GM19240 (cell line): ENCODE measurements at regions not wholly inside any gene's neighbourhood (a gene's known extent, or its start where the extent isn't known, plus 50 kb on each side); places are given as distances from the start of the nearest gene placed in this dataset.
"Not testable (repeated sequence)": the region's sequence is repeated elsewhere in the genome, so short reads cannot be mapped to it uniquely, and the experiment has no call there.

Source experiments
- DNase-seq: peaks from one replicate; pipeline ENCODE4 v3.0.0; 2011; ENCODE audit warnings: low spot score; ENCODE audit not compliant: insufficient read length

GRCh38 chr5:2385818-2386217, 365.7 kb downstream of the IRX2 start:
- DNase-seq, result no peak

DNA sequence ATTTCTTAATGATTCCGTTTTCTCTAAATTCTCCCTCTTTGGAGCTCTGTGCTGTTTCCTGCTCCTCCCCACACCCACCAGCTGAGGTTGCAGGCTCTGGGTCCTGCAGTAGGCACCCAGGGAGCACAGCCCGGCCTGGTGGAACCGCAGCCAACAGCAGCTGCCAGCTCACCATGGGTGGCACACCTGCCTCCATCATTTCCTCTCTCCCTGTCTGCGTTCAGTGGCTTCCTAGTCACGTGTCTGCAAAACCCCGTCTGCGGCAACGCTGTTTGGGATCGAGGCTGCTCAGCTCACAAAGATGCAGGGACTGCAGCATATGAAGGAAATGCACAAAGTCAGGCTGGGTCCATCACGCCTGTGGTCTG, 367.8 kb downstream of the IRX2 start:
- no peak for DNase-seq

DNA sequence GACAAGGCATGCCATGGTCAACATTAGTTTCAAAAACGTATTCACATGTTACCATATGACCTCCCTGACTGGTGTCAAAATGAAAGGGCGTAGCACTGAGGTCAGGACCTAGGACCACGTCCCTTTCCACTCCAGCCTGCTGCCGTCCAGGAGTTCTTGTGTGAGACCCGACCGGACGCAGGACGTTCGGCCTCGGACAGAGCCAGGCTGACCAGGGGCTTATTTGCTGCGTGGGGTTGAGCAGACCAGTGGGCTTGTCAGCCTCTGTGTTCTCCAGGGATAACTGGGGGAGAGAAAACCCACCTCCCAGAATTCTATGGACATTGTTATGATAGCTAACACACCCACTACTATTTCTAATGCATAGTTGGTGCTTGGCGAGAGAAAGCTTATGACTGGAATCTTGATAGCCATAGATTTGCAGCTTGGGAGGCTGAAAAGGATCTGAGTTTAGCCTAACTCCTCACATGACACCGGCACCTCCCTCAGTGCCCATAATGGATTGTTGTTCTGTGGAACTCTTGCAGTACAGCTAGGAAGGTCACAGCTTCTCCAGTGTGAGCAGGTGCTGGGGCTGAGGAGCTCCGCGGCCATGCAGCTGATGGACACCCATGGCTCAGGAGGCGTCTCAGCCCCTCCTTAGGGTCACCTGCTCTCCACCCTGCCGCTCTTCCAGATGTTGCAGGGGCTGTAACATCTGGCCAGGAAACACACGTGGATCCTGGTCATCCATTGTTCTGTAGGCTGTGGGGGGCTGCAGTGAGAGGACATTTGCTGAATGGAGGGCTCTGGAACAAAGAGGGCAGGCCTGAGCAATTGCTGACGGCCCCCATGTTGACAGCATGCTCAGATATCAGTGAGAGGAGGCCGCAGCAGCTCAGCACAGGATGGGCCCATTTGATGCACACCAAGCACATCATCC, 368.4 kb downstream of the IRX2 start:
- DNase-seq, result no peak

GRCh38 chr5:2381861-2382260, 369.6 kb downstream of the IRX2 start:
- no peak for DNase-seq

DNA sequence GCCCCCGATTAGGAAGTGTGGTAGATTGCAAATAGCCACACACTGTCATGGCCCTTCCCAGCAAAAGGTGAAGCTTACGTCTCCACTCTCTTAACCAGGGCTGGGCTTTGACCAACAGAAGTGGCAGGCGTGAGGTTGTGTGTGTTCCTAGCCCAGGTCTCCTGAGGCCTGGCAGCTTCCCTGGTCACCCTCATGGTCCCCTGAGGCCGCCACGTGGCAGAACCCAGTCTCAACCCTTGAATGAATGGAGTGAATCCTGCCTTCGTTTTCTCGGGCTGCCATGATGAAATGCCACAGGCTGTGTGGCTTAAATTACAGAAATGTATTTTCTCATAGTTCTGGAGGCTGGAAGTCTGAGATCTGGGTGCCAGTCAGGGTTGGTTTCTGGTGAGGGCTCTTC, 370.4 kb downstream of the IRX2 start:
- DNase-seq, result no peak

GRCh38 chr5:2378976-2379375, 372.5 kb downstream of the IRX2 start:
- no peak for DNase-seq

GRCh38 chr5:2378108-2378507, 373.4 kb downstream of the IRX2 start:
- no peak for DNase-seq

GRCh38 chr5:2376486-2376885, 375.0 kb downstream of the IRX2 start:
- no peak for DNase-seq

GRCh38 chr5:2375757-2376250, 375.7 kb downstream of the IRX2 start:
- DNase-seq, result no peak

DNA sequence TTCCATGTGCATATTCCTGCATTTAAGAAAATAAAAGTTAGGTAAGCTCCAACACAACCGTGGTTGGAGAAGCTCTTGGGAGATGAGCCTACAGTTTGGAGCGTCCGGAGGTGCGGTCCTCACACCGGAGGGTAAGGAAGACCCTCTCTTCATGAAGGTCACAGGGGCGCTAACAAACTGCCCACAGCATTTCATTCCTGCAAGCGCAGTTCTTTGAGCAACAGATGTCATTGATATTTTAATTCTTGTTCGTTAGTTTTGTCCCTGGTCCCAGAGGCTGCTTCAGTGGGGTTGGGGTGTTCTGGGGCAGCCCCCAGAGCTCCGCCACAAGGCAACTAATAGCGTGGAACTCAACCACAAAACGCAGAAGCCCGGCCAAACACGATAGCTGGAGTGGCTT, 376.2 kb downstream of the IRX2 start:
- no peak for DNase-seq

- DNase-seq, result no peak
Measured at GRCh38 chr5:2374703-2375102, 376.8 kb downstream of the IRX2 start.

- no peak for DNase-seq
Measured at GRCh38 chr5:2373631-2374030, 377.8 kb downstream of the IRX2 start.

GRCh38 chr5:2371419-2371710, 380.1 kb downstream of the IRX2 start:
- DNase-seq, result no peak

DNA sequence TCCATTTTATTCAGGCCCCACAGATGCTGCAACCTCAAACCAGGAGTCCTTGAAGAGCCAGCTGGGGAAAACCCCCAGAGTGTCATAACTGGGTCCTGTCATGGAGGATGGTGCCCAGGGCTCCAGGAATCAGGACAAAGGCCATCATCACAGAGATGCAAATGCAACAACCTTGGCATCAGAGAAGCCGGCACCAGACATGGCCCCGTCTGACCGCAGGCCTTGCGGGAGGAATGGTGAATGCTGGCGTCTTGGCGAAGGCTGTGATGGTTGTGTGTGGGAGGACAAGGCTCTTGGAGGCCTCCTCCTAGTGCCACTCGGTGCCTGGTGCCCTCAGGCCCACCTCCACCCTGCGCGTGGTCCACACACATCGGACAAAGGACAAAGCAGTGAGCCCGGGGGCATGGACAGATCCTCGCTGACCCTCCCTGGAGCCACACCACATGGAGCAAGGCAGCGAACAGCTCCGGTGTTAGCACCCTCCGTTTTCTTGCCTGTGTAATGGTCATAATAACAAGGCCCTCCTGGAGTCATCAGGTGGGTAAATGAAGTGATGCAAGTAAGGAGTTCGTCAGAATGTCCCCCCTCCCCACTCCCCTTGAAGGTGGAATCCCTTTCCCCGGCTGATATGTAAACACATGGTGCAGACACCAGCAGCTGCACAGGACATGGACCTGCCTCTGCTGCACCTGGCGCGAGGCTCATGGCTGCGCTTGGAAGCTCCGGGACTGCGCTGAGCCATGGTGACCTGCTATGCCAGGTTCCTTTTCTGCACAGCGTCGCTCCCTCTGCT, 380.7 kb downstream of the IRX2 start:
- no peak for DNase-seq

GRCh38 chr5:2369178-2369577, 382.3 kb downstream of the IRX2 start:
- no peak for DNase-seq

DNA sequence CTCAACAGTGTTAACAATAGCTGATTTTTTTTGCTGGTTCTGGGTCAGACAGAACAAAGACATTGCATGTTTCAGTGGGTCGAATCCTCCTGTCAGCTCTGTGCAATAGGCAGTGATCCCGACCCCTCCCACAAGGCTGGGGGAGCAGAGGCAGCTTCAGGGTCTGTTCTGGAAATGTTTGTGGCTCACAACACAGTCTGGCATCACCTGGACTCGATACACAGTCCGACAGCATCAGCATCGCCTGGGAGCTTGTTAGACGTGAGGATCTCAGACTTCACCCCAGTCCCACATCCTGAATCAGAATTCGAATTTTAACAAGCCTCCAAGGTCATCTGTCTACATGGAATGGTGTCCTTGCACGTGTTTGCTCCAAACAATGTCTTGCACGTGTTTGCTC, 384.7 kb downstream of the IRX2 start:
- DNase-seq, result no peak

- no peak for DNase-seq
Measured at GRCh38 chr5:2357309-2357708, 394.2 kb downstream of the IRX2 start.

GRCh38 chr5:2355859-2356258, 395.6 kb downstream of the IRX2 start:
- no peak for DNase-seq

DNA sequence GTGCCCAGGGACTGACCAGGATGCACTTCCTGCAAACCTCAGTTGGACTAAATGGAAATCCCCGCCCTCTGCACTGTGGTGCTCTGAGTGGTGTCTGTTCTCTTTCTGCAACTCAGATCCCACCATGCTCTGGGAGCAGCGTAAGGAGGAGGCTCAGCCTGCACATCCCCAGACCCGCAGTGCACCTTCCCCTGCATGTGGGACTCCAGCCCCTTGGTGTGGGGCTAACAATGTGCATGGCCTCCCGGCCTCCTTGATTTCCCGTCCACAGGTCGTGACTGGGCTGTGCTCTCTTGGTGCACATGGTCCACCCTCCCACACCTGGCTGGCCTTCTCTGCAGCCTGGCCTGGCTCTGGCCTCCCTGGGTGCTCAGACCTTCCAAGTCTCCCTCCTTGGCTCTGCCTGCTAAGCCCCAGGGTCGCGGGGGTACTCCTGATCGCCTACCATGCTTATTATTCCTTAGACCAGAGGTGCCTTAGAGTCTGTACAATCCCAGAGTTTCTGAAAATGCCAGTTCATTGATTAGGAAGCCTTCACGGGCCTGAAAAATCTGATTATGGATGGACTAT, 397.5 kb downstream of the IRX2 start:
- no peak for DNase-seq

GRCh38 chr5:2353211-2353610, 398.3 kb downstream of the IRX2 start:
- no peak for DNase-seq

DNA sequence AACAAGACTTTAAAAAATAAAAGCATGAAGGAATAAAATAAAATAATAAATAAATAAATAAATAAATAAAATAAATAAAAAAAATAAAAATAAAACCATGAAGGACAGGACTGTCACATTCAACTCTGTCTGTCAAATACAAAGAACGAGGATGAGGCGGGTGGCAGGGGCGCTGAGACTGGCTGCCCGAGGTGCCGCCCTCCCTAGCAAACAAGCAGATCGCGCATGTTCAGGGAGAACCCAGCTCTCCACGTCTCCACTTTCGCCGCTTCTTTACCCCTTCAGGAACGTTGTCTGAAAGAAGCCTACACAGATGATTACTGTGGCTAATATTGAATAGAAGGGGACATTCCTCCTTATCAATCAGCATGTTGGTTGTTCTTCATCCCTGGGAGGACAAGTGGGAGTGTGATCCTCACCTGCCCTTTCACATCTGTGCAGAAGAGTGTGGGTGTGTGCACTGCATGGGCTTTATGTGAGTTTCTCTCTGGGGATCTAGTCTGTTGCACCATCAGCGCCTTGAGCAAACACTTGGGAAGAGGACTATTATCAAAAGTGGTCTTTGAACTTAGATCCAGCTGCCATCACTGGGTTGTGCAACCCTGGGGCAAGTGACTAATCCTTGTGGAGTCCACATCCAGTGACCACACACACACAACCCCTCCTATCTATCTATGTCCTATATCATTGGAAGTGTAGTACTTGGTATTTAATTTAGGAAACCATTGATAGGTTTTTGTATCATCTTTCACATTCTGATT, 399.2 kb downstream of the IRX2 start:
- DNase-seq, result no peak

GRCh38 chr5:2349768-2350167, 401.7 kb downstream of the IRX2 start:
- not testable (repeated sequence) for DNase-seq
